IPS-15b (cell line): ENCODE measurements at regions not wholly inside any gene's neighbourhood (a gene's known extent, or its start where the extent isn't known, plus 50 kb on each side); places are given as distances from the start of the nearest gene placed in this dataset.
"Not testable (repeated sequence)": the region's sequence is repeated elsewhere in the genome, so short reads cannot be mapped to it uniquely, and the experiment has no call there.

Experiments used
- H3K27me3 ChIP-seq: one replicate; pipeline ENCODE4 v1.6.1; 2013; ENCODE audit warnings: low read length; ENCODE audit not compliant: control insufficient read depth, insufficient read depth
- H3K36me3 ChIP-seq: one replicate; pipeline ENCODE4 v1.6.1; 2013; ENCODE audit warnings: low read length; ENCODE audit not compliant: control insufficient read depth, insufficient read depth
- H3K4me1 ChIP-seq: one replicate; pipeline ENCODE4 v1.6.1; 2013; ENCODE audit warnings: mild to moderate bottlenecking, low read length; ENCODE audit not compliant: control insufficient read depth, insufficient read depth
- H3K4me3 ChIP-seq: one replicate; pipeline ENCODE4 v1.5.1; 2013; ENCODE audit warnings: low read depth, low read length
- H3K9ac ChIP-seq: one replicate; pipeline ENCODE4 v1.6.1; 2013; ENCODE audit warnings: low read depth, mild to moderate bottlenecking, low read length
- H3K9me3 ChIP-seq: one replicate; pipeline ENCODE4 v1.6.1; 2013; ENCODE audit warnings: mild to moderate bottlenecking, low read length; ENCODE audit not compliant: control insufficient read depth, insufficient read depth

- peak overlapping the region; percentile 8 for H3K4me3 ChIP-seq
- H3K9ac ChIP-seq, result peak overlapping the region; percentile 47
- H3K4me1 ChIP-seq, result peaks cover 31% of the 10 kb centered on the region
- no peaks in the 10 kb centered on the region for H3K36me3 ChIP-seq
- H3K27me3 ChIP-seq, result no peaks in the 10 kb centered on the region
- no peaks in the 10 kb centered on the region for H3K9me3 ChIP-seq
Observed at GRCh38 chr11:45411228-45411946, 125.2 kb upstream of the SYT13 start.

- Histone ChIP-seq H3K36me3 (no peaks in the 10 kb centered on the region), H3K9me3 (no peaks in the 10 kb centered on the region), H3K4me3 (peak overlapping the region; percentile 8), H3K27me3 (no peaks in the 10 kb centered on the region), H3K4me1 (peaks cover 31% of the 10 kb centered on the region), H3K9ac (peak overlapping the region; percentile 47)
Observed at GRCh38 chr11:45410391-45411227, 124.5 kb upstream of the SYT13 start.

DNA sequence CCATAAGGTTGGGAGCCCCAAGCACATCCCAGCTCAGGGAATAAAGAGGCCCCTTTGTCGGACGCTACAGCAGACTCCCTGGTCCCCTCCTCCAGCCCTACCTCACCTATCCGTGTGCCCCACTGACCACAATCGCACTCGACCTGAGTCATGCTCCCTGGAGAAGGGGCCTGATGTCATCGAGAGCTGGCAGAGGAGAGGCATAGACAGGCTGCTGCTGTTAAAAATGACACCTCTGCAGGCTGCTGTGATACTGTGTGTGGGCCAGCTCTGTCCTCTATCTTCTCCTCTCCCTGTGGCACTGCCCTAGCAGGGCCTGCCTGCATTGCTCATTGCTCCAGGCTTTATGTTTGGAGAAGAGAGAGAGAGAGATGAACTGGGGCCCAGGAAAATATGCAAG, 123.4 kb upstream of the SYT13 start:
- H3K27me3 ChIP-seq, result no peaks in the 10 kb centered on the region

GRCh38 chr11:45407226-45407625, 121.1 kb upstream of the SYT13 start:
- Histone ChIP-seq H3K9ac (no peak overlapping the region), H3K9me3 (no peaks in the 10 kb centered on the region), H3K4me3 (no peak overlapping the region), H3K4me1 (peaks cover 24% of the 10 kb centered on the region), H3K27me3 (no peaks in the 10 kb centered on the region), H3K36me3 (no peaks in the 10 kb centered on the region)

More for the DNA sequence above, 123.4 kb upstream of the SYT13 start:
- Histone ChIP-seq H3K36me3 (no peaks in the 10 kb centered on the region), H3K4me1 (peaks cover 31% of the 10 kb centered on the region), H3K9me3 (no peaks in the 10 kb centered on the region), H3K9ac (no peak overlapping the region), H3K4me3 (no peak overlapping the region)

- Histone ChIP-seq H3K4me1 (peaks cover 16% of the 10 kb centered on the region), H3K9me3 (no peaks in the 10 kb centered on the region), H3K9ac (no peak overlapping the region), H3K36me3 (no peaks in the 10 kb centered on the region), H3K27me3 (no peaks in the 10 kb centered on the region), H3K4me3 (no peak overlapping the region)
Observed at GRCh38 chr11:45405916-45406670, 120.0 kb upstream of the SYT13 start.

DNA sequence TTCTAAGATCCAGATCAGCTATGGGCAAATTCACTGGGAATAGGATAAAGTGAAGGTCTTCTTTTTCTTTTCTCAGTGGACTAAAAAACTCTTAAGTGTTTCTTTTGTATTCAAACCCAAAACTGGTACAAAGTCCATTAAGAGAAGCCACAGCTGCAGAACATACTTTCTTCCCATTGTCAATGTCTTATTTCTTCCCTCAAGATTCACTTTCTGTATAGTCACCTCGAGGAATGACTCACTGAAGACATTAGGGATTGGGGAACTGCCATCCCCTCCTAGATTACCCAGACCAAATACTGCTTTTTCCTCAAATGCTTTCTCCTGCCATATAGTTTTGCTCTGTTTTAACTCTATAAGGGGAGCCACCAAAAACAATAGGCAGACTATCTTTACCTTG, 117.4 kb upstream of the SYT13 start:
- not testable (repeated sequence) for H3K36me3 ChIP-seq, H3K9me3 ChIP-seq, H3K9ac ChIP-seq, H3K4me1 ChIP-seq, H3K4me3 ChIP-seq, H3K27me3 ChIP-seq

DNA sequence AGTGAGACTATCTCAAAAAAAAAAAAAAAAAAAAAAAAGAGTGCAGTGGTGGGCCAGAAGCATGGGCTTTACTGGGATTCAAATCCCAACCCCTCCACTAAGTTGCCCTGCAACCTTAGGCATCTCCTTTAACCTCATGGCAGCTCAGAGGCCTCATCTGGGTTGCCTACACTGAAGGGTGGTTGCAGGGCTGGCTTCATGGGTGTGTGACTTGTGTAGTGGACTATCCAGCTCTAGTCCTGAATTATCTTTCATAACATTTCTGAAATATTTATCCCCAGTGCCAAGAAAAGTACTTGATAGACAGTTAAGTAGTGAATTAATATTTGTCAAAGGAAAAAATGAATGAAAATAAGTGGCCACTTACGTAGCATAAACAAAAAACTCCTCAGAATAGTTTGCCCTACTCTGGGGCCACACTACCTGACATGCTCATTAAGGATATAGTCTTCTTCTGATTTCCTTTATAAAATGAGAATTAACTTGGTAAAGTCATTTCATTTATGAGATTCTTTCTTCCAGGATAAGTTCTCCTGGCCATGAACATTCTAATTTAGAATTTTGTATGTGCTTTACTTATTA, 116.0 kb upstream of the SYT13 start:
- no peak overlapping the region for H3K9ac ChIP-seq
- H3K4me1 ChIP-seq, result no peaks in the 10 kb centered on the region
- H3K27me3 ChIP-seq, result no peaks in the 10 kb centered on the region
- H3K9me3 ChIP-seq, result no peaks in the 10 kb centered on the region
- H3K4me3 ChIP-seq, result no peak overlapping the region
- no peaks in the 10 kb centered on the region for H3K36me3 ChIP-seq

GRCh38 chr11:45400591-45400990, 114.5 kb upstream of the SYT13 start:
- Histone ChIP-seq H3K9ac (no peak overlapping the region), H3K27me3 (peaks cover 2% of the 10 kb centered on the region), H3K36me3 (no peaks in the 10 kb centered on the region), H3K4me3 (no peak overlapping the region), H3K9me3 (no peaks in the 10 kb centered on the region), H3K4me1 (no peaks in the 10 kb centered on the region)

- H3K9me3 ChIP-seq, result no peaks in the 10 kb centered on the region
Observed at GRCh38 chr11:45399166-45399565, 113.0 kb upstream of the SYT13 start.

DNA sequence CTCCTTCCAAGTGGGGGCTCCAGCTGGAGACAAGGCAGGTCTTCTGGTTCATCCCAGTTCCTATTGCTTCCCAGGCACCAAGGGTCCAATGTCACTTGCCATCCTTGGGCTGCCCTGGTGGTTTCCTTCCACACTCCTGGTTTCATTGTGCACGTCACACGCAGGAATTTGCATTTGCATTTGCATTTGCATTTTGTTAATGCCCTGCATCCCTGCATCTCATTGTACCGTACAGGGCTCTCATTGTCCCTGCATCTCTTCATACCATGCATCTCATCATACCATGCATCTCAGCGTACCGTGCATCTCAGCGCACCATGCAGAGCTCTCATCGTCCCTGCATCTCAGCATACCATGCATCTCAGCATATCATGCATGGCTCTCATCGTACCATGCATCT, 112.2 kb upstream of the SYT13 start:
- H3K4me1 ChIP-seq, result no peaks in the 10 kb centered on the region

More at GRCh38 chr11:45399166-45399565, 113.0 kb upstream of the SYT13 start:
- Histone ChIP-seq H3K36me3 (no peaks in the 10 kb centered on the region), H3K9ac (no peak overlapping the region), H3K27me3 (peaks cover 2% of the 10 kb centered on the region), H3K4me3 (no peak overlapping the region), H3K4me1 (no peaks in the 10 kb centered on the region)

DNA sequence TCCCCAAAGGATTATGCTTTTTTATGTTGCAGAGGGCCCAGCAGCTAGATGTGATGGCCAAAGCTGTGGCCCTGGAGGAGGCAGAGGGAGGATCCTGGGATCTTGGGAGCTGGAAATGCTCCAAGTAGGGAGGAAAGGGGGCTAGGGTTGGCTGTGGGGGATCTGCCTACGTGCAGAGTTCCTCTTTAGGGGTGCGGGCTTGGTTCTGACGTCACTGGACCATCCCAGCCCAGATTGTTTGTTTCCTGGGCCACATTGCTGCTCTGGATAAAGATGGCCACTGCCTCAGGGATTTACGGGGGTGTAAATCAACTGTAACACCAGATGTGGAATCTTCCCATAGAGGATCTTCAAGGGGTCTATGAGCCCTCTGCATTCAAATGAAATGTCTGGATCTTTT, 110.3 kb upstream of the SYT13 start:
- Histone ChIP-seq H3K27me3 (peaks cover 2% of the 10 kb centered on the region), H3K4me1 (no peaks in the 10 kb centered on the region), H3K9me3 (no peaks in the 10 kb centered on the region), H3K36me3 (no peaks in the 10 kb centered on the region), H3K4me3 (no peak overlapping the region), H3K9ac (no peak overlapping the region)

More for the DNA sequence above, 112.2 kb upstream of the SYT13 start:
- no peaks in the 10 kb centered on the region for H3K36me3 ChIP-seq
- no peak overlapping the region for H3K9ac ChIP-seq
- peaks cover 2% of the 10 kb centered on the region for H3K27me3 ChIP-seq
- H3K9me3 ChIP-seq, result no peaks in the 10 kb centered on the region
- no peak overlapping the region for H3K4me3 ChIP-seq
